ENCODE measurements at regions not wholly inside any gene's neighbourhood (a gene's known extent, or its start where the extent isn't known, plus 50 kb on each side); places are given as distances from the start of the nearest gene placed in this dataset.

DNA sequence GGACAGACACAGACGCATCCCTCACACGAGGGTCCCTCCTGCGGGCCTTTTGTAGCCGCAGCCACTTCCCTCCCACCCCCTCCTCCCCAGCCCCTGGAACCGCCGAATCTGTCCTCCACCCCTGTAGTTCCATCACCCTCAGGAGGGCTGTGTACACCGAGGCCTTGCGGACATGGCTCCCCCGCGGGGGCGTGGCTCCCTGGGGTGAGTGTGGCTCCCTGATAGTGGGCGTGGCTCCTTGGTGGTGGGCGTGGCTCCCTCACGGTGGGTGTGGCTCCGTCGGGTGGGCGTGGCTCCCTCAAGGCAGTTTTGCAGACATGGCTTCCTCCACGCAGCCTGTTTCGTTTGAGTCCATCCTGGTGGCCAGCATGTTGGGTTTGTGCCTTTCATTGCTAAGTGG, 420.7 kb upstream of the SALL3 start:
- intact Hi-C loops (cut with DNase I; ENCODE audit: low total_unique reads) = no loop called here
- 62 to 67% methylated on average over 17 to 18 of the region's 19 CpGs for WGBS, 2 donors
- TF ChIP-seq, protein P1, sequence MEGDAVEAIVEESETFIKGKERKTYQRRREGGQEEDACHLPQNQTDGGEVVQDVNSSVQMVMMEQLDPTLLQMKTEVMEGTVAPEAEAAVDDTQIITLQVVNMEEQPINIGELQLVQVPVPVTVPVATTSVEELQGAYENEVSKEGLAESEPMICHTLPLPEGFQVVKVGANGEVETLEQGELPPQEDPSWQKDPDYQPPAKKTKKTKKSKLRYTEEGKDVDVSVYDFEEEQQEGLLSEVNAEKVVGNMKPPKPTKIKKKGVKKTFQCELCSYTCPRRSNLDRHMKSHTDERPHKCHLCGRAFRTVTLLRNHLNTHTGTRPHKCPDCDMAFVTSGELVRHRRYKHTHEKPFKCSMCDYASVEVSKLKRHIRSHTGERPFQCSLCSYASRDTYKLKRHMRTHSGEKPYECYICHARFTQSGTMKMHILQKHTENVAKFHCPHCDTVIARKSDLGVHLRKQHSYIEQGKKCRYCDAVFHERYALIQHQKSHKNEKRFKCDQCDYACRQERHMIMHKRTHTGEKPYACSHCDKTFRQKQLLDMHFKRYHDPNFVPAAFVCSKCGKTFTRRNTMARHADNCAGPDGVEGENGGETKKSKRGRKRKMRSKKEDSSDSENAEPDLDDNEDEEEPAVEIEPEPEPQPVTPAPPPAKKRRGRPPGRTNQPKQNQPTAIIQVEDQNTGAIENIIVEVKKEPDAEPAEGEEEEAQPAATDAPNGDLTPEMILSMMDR (IDR thresholded peaks at IDR 0.05) = no peak
- no peak for TF ChIP-seq POLR2A (IDR thresholded peaks at IDR 0.05)
- H3K4me3 ChIP-seq (ENCODE audit: low read depth, poor library complexity, severe bottlenecking) = no peak overlapping the region
- DNase-seq (ENCODE audit: low spot score in 2 of 2) = no peak

DNA sequence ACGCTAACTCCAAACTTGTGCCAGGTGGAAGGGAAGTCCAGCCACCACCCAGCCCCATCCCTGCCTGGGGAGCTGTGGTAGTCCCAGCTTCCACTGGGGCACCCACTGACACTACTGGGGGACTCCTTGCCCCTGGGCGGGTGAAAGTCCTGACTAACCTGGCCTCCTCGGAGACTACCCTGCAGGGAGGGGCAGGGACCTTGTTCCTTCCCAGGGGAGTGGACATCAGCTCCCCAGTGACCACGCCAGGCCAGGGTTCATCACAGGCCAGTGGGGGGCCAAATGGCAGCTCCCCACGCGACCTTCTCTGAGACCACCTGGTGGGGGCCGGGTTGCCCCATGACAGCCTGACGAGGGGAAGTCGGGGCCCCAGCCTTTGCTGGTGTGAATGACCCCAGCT, 420.0 kb upstream of the SALL3 start:
- no peak overlapping the region for H3K4me3 ChIP-seq (ENCODE audit: low read depth, poor library complexity, severe bottlenecking)
- no peak for TF ChIP-seq POLR2A (IDR thresholded peaks at IDR 0.05)
- TF ChIP-seq, protein P1 (IDR thresholded peaks at IDR 0.05) = no peak
- no peak for DNase-seq (ENCODE audit: low spot score in 2 of 2)
- 90 to 95% methylated on average over 8 of the region's 9 CpGs for WGBS, 2 donors
- intact Hi-C loops (cut with DNase I; ENCODE audit: low total_unique reads) = no loop called here

DNA sequence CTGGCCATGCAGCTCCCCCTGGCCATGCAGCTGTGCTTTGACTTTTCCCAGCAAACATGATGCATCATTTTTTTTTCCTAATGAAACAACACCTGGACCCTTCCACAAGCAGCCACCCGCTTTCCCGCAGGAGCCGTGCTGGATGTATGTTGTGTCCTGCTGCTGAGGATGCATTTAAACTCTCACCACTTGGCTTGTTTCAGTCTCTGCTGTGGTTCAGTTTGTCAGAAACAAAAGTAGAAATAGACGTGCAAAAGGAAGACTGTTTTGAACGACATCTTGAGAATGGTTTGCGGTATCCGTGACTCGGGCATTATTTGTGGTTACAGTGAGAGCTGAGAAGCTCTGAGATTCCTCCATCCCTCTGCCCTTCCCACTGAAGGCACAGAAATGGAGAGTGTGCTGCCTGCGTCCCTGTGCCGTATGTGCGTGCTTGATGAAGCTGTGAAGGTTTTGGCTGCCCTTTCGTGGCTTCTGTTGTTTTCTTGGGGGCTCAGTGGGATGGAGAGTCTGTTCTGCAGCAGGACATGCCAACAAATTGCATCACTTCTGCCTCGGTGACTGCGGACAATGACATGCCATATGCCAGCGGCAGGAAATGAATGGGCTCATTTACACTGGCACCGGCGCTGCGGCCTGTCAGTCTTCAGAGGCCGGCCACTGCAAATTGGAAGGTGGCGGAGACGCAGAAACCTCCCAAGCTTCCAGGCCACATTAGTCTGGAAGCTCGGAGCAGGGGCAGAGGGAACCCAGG, 417.7 kb upstream of the SALL3 start:
- intact Hi-C loops (cut with DNase I; ENCODE audit: low total_unique reads) = no loop called here
- H3K4me3 ChIP-seq (ENCODE audit: low read depth, poor library complexity, severe bottlenecking) = no peak overlapping the region
- TF ChIP-seq, protein P1 (IDR thresholded peaks at IDR 0.05) = no peak
- no peak for TF ChIP-seq POLR2A (IDR thresholded peaks at IDR 0.05)
- no peak for DNase-seq (ENCODE audit: low spot score in 2 of 2)
- WGBS, 2 donors = 78% methylated on average over 22 of the region's 22 CpGs

DNA sequence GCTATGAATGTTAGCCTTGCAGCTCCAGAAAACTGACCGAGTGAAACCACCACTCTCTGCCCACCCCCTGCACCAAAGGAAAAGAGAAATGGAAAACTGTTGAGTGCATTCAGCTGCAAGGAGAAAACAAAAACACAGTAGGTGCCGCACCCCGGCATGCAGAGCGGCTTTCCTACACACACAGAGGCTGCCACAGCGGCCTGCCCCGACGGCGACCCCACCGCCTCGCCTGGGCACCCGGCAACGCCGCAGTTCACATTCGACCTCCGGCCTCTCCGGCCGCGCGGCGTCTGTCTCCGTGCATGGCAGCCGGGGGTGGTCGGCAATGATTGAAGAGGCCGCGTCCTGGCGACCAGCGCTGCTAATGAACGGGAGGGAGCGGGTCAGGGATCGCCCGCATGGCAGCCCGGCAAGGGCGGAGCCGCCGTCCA, 417.1 kb upstream of the SALL3 start:
- intact Hi-C loops (cut with DNase I; ENCODE audit: low total_unique reads) = no loop called here
- TF ChIP-seq POLR2A (IDR thresholded peaks at IDR 0.05) = no peak
- TF ChIP-seq, protein P1 (IDR thresholded peaks at IDR 0.05) = no peak
- no peak overlapping the region for H3K4me3 ChIP-seq (ENCODE audit: low read depth, poor library complexity, severe bottlenecking)
- WGBS, 2 donors = 73 to 96% methylated on average over 35 of the region's 35 CpGs
- no peak for DNase-seq (ENCODE audit: low spot score in 2 of 2)

DNA sequence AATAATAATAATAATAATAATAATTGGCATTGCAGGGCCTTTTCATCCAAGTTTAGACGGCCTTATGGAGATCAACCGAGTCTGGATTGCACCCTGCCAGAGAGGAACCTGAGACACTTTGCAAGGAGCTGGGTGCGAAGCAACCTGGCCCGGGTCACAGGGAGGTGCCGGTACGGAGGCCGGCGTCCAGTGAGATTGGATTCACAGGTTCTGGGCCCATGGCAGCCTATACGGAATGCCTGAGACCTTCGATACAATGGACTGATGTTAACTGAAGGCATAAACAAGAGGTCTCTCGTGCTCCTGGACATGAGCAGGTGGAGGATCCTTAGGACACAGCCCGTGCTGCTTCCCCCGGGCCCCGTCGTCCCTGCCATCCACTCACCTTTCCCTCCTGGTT, 416.5 kb upstream of the SALL3 start:
- WGBS, 2 donors = 90 to 92% methylated on average over 15 of the region's 15 CpGs
- no peak for DNase-seq (ENCODE audit: low spot score in 2 of 2)
- H3K4me3 ChIP-seq (ENCODE audit: low read depth, poor library complexity, severe bottlenecking) = no peak overlapping the region
- intact Hi-C loops (cut with DNase I; ENCODE audit: low total_unique reads) = no loop called here
- TF ChIP-seq, protein P1 (IDR thresholded peaks at IDR 0.05) = no peak
- no peak for TF ChIP-seq POLR2A (IDR thresholded peaks at IDR 0.05)

DNA sequence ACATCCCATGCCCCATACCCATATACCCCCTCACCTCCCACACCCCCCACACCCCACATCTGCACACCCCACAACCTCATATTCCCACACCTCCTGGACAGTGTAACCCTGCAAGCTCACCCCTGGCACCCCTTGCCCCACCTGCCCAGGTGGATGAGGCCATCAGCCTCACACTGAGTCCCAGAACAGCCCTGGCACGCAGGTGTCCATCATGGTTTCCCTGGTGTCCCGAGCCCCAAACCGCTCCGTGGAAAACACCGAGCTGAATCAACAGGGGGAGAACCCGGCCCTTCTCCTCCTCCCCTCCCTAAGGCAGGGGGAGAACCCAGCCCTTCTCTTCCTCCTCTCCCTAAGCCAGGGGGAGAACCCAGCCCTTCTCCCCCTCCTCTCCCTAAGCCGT, 415.6 kb upstream of the SALL3 start:
- no peak for DNase-seq (ENCODE audit: low spot score in 2 of 2)
- TF ChIP-seq, protein P1 (IDR thresholded peaks at IDR 0.05) = no peak
- TF ChIP-seq POLR2A (IDR thresholded peaks at IDR 0.05) = no peak

More for the DNA sequence above, 415.6 kb upstream of the SALL3 start:
- WGBS, 2 donors = 32 to 51% methylated on average over 7 of the region's 7 CpGs
- no peak overlapping the region for H3K4me3 ChIP-seq (ENCODE audit: low read depth, poor library complexity, severe bottlenecking)
- intact Hi-C loops (cut with DNase I; ENCODE audit: low total_unique reads) = no loop called here
